SK-N-MC (cell line): ENCODE measurements at regions not wholly inside any gene's neighbourhood (a gene's known extent, or its start where the extent isn't known, plus 50 kb on each side); places are given as distances from the start of the nearest gene placed in this dataset.

Experiments used
- EZH2 ChIP-seq: fragments of 200-600 bp; sonication (generic); IDR thresholded peaks from one replicate; pipeline ENCODE4 v1.6.1; 2017; ENCODE audit warnings: antibody characterized with exemption
- POLR2AphosphoS5 ChIP-seq: IDR thresholded peaks from 2 replicates; pipeline ENCODE4 v1.6.1; 2012; ENCODE audit warnings: mild to moderate bottlenecking, low read depth, low read length, borderline replicate concordance

DNA sequence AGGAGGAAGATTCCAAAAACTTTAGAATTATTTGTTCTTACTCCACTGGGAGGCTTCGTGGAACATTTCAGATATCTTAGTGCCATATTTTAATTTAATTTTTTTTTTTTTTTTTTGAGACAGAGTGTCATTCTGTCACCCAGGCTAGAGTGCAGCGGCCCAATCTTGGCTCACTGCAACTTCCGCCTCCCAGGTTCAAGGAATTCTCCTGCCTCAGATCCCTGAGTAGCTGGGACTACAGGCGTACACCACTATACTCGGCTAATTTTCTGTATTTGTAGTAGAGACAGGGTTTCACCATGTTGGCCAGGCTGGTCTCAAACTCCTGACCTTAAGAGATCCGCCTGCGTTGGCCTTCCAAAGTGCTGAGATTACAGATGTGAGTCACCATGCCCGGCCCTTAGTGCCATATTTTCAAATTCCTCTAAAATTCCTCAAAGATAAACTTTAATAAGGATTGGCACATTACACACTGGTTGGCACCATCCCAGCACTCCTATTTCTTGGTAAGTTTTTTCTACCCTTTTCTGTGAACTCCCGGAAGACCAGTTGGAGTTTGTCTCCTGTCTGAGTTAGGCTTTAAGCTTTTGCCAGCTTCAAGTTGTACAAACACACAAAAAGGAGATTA, 693.7 kb downstream of the MCTP2 start:
- TF ChIP-seq EZH2 (no peak), POLR2AphosphoS5 (no peak)
